Parathyroid adenoma (tissue), 2 donors: ENCODE measurements at regions not wholly inside any gene's neighbourhood (a gene's known extent, or its start where the extent isn't known, plus 50 kb on each side); places are given as distances from the start of the nearest gene placed in this dataset.

Source experiments
- H2AFZ ChIP-seq: fragments of 300-600 bp; sonication (generic); one replicate; pipeline ENCODE4 v1.7.0; 2017; ENCODE audit warnings: antibody characterized with exemption, mild to moderate bottlenecking
- H3K27ac ChIP-seq: fragments of 300-600 bp; sonication (generic); one replicate; pipeline ENCODE4 v1.7.0; 2017
- H3K27me3 ChIP-seq: fragments of 300-600 bp; sonication (generic); one replicate; pipeline ENCODE4 v1.7.0; 2017; ENCODE audit warnings: low read length; ENCODE audit not compliant: control insufficient read depth, insufficient read depth
- H3K36me3 ChIP-seq: fragments of 300-600 bp; sonication (generic); one replicate; pipeline ENCODE4 v1.7.0; 2017; ENCODE audit warnings: low read length; ENCODE audit not compliant: control insufficient read depth, insufficient read depth
- H3K4me1 ChIP-seq: fragments of 300-600 bp; sonication (generic); one replicate; pipeline ENCODE4 v1.7.0; 2017; ENCODE audit warnings: control low read depth
- H3K4me2 ChIP-seq: fragments of 300-600 bp; sonication (generic); one replicate; pipeline ENCODE4 v1.7.0; 2017; ENCODE audit warnings: low read length
- H3K4me3 ChIP-seq: fragments of 300-600 bp; sonication (generic); one replicate; pipeline ENCODE4 v1.7.0; 2017; ENCODE audit warnings: low read depth, low read length
- H3K79me2 ChIP-seq: fragments of 300-600 bp; sonication (generic); one replicate; pipeline ENCODE4 v1.7.0; 2017; ENCODE audit warnings: control low read depth
- H3K9ac ChIP-seq: fragments of 300-600 bp; sonication (generic); one replicate; pipeline ENCODE4 v1.7.0; 2017; ENCODE audit warnings: mild to moderate bottlenecking
- H3K9me3 ChIP-seq: fragments of 300-600 bp; sonication (generic); one replicate; pipeline ENCODE4 v1.7.0; 2017; ENCODE audit warnings: low read length; ENCODE audit not compliant: control insufficient read depth
- TF ChIP-seq, protein P1 (sequence below): fragments of 300-600 bp; sonication (generic); IDR thresholded peaks from one replicate; pipeline ENCODE4 v1.7.0; 2017; ENCODE audit warnings: antibody characterized with exemption, mild to moderate bottlenecking
- donor health status: primary hyperparathyroidism.

GRCh38 chr16:35906440-35906839 lies 2447.0 kb downstream of the TP53TG3F start:
- TF ChIP-seq, protein P1, sequence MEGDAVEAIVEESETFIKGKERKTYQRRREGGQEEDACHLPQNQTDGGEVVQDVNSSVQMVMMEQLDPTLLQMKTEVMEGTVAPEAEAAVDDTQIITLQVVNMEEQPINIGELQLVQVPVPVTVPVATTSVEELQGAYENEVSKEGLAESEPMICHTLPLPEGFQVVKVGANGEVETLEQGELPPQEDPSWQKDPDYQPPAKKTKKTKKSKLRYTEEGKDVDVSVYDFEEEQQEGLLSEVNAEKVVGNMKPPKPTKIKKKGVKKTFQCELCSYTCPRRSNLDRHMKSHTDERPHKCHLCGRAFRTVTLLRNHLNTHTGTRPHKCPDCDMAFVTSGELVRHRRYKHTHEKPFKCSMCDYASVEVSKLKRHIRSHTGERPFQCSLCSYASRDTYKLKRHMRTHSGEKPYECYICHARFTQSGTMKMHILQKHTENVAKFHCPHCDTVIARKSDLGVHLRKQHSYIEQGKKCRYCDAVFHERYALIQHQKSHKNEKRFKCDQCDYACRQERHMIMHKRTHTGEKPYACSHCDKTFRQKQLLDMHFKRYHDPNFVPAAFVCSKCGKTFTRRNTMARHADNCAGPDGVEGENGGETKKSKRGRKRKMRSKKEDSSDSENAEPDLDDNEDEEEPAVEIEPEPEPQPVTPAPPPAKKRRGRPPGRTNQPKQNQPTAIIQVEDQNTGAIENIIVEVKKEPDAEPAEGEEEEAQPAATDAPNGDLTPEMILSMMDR: no peak
- no peak overlapping the region for H3K27ac ChIP-seq
- no peak overlapping the region for H2AFZ ChIP-seq
- H3K4me1 ChIP-seq: no peaks in the 10 kb centered on the region
- no peak overlapping the region for H3K4me3 ChIP-seq
- no peak overlapping the region for H3K4me2 ChIP-seq
- no peaks in the 10 kb centered on the region for H3K79me2 ChIP-seq
- no peak overlapping the region for H3K9ac ChIP-seq
- H3K9me3 ChIP-seq: no peaks in the 10 kb centered on the region
- no peaks in the 10 kb centered on the region for H3K27me3 ChIP-seq
- no peaks in the 10 kb centered on the region for H3K36me3 ChIP-seq

- H3K4me3 ChIP-seq: no peak overlapping the region
- no peaks in the 10 kb centered on the region for H3K9me3 ChIP-seq
Measured at GRCh38 chr16:35908152-35908551, 2448.7 kb downstream of the TP53TG3F start.

GRCh38 chr16:35908942-35909341 lies 2449.5 kb downstream of the TP53TG3F start:
- no peaks in the 10 kb centered on the region for H3K9me3 ChIP-seq
- no peaks in the 10 kb centered on the region for H3K27me3 ChIP-seq
- no peak overlapping the region for H3K9ac ChIP-seq
- H3K4me3 ChIP-seq: no peak overlapping the region
- H3K36me3 ChIP-seq: no peaks in the 10 kb centered on the region
- H3K79me2 ChIP-seq: no peaks in the 10 kb centered on the region
- no peaks in the 10 kb centered on the region for H3K4me1 ChIP-seq
- TF ChIP-seq, protein P1: no peak
- H3K4me2 ChIP-seq: no peak overlapping the region
- H3K27ac ChIP-seq: no peak overlapping the region
- no peak overlapping the region for H2AFZ ChIP-seq

More at GRCh38 chr16:35908152-35908551, 2448.7 kb downstream of the TP53TG3F start:
- no peak overlapping the region for H2AFZ ChIP-seq
- TF ChIP-seq, protein P1: no peak
- H3K79me2 ChIP-seq: no peaks in the 10 kb centered on the region
- no peak overlapping the region for H3K4me2 ChIP-seq
- no peak overlapping the region for H3K27ac ChIP-seq
- no peaks in the 10 kb centered on the region for H3K4me1 ChIP-seq
- no peaks in the 10 kb centered on the region for H3K27me3 ChIP-seq
- no peaks in the 10 kb centered on the region for H3K36me3 ChIP-seq
- H3K9ac ChIP-seq: no peak overlapping the region

GRCh38 chr16:35909351-35909954 lies 2450.0 kb downstream of the TP53TG3F start:
- TF ChIP-seq, protein P1: no peak
- Histone ChIP-seq H3K27me3 (no peaks in the 10 kb centered on the region), H3K9me3 (no peaks in the 10 kb centered on the region), H3K4me1 (no peaks in the 10 kb centered on the region), H3K79me2 (no peaks in the 10 kb centered on the region), H3K4me2 (no peak overlapping the region), H3K4me3 (no peak overlapping the region), H3K27ac (no peak overlapping the region), H2AFZ (no peak overlapping the region), H3K36me3 (no peaks in the 10 kb centered on the region), H3K9ac (no peak overlapping the region)

DNA sequence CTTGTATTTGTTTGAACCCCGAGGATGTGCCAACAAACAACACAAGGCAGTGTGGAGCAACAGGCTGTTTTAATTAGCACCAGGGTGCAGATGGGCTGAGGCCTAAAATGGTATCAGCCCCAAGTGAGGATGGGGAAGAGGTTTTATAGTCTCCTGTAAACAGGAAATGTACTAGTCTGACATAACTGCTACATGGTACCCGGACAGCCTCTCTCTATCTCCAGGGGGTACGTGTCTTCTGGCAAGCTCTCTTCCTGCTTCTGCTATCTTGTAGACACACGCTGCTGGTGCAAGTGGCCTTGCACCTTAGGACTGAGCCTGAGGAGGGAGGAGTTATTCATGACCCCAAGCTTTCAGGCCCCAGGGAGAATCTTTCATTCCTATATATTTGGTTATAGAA lies 2451.0 kb downstream of the TP53TG3F start:
- Histone ChIP-seq H3K79me2 (no peaks in the 10 kb centered on the region), H2AFZ (no peak overlapping the region), H3K9ac (no peak overlapping the region), H3K4me3 (no peak overlapping the region), H3K27ac (no peak overlapping the region), H3K9me3 (no peaks in the 10 kb centered on the region), H3K4me2 (no peak overlapping the region), H3K27me3 (no peaks in the 10 kb centered on the region), H3K4me1 (no peaks in the 10 kb centered on the region), H3K36me3 (no peaks in the 10 kb centered on the region)
- TF ChIP-seq, protein P1: no peak
